ENCODE measurements at regions not wholly inside any gene's neighbourhood (a gene's known extent, or its start where the extent isn't known, plus 50 kb on each side); places are given as distances from the start of the nearest gene placed in this dataset.

- H3K9me2 ChIP-seq (replicated peaks; ENCODE audit: insufficient read depth, low read length) = no peaks in the 10 kb centered on the region
- no peaks in the 10 kb centered on the region for H3K9me3 ChIP-seq (ENCODE audit: insufficient read depth, low read length)
- H3K9ac ChIP-seq (ENCODE audit: low read length) = no peak overlapping the region
- H3K36me3 ChIP-seq (ENCODE audit: low read length) = no peaks in the 10 kb centered on the region
- no peak overlapping the region for H3K27ac ChIP-seq (ENCODE audit: low read depth, low read length)
- H4K20me1 ChIP-seq (ENCODE audit: low read depth, low read length) = no peaks in the 10 kb centered on the region
- no peak overlapping the region for H2AFZ ChIP-seq (ENCODE audit: low read depth, low read length, severe bottlenecking)
- H3F3A ChIP-seq (ENCODE audit: insufficient read depth) = no peaks in the 10 kb centered on the region
- TF ChIP-seq EZH2phosphoT487 (conservative IDR thresholded peaks at IDR 0.05; ENCODE audit: low read length) (no peak), CTCF (IDR thresholded peaks at IDR 0.05; ENCODE audit: insufficient read depth, low read length, poor library complexity, severe bottlenecking) (no peak)
- H3K79me2 ChIP-seq (ENCODE audit: insufficient read depth, low read length) = no peaks in the 10 kb centered on the region
- H3K4me3 ChIP-seq (ENCODE audit: insufficient read depth, low read length, poor library complexity, severe bottlenecking) = no peak overlapping the region
- H3K4me2 ChIP-seq (ENCODE audit: low read depth, low read length, poor library complexity, severe bottlenecking) = no peak overlapping the region
- H3K27me3 ChIP-seq (ENCODE audit: low read length) = no peaks in the 10 kb centered on the region
Measured at GRCh38 chr20:60901831-60902230, 350.2 kb upstream of the CDH4 start.

GRCh38 chr20:60903325-60903971 lies 348.6 kb upstream of the CDH4 start:
- H3K4me2 ChIP-seq (ENCODE audit: low read depth, low read length, poor library complexity, severe bottlenecking) = no peak overlapping the region
- no peaks in the 10 kb centered on the region for H3K27me3 ChIP-seq (ENCODE audit: low read length)
- H3K36me3 ChIP-seq (ENCODE audit: low read length) = no peaks in the 10 kb centered on the region
- no peak overlapping the region for H2AFZ ChIP-seq (ENCODE audit: low read depth, low read length, severe bottlenecking)
- H3K9me3 ChIP-seq (ENCODE audit: insufficient read depth, low read length) = no peaks in the 10 kb centered on the region
- TF ChIP-seq EZH2phosphoT487 (conservative IDR thresholded peaks at IDR 0.05; ENCODE audit: low read length) = no peak
- TF ChIP-seq CTCF (IDR thresholded peaks at IDR 0.05; ENCODE audit: insufficient read depth, low read length, poor library complexity, severe bottlenecking) = no peak
- H3K4me3 ChIP-seq (ENCODE audit: insufficient read depth, low read length, poor library complexity, severe bottlenecking) = no peak overlapping the region
- no peaks in the 10 kb centered on the region for H3F3A ChIP-seq (ENCODE audit: insufficient read depth)
- H3K9ac ChIP-seq (ENCODE audit: low read length) = no peak overlapping the region
- H3K27ac ChIP-seq (ENCODE audit: low read depth, low read length) = no peak overlapping the region
- H3K9me2 ChIP-seq (replicated peaks; ENCODE audit: insufficient read depth, low read length) = no peaks in the 10 kb centered on the region
- H3K79me2 ChIP-seq (ENCODE audit: insufficient read depth, low read length) = no peaks in the 10 kb centered on the region
- no peaks in the 10 kb centered on the region for H4K20me1 ChIP-seq (ENCODE audit: low read depth, low read length)

GRCh38 chr20:60904730-60905129 lies 347.3 kb upstream of the CDH4 start:
- H3K9me3 ChIP-seq (ENCODE audit: insufficient read depth, low read length) = no peaks in the 10 kb centered on the region
- no peaks in the 10 kb centered on the region for H3K27me3 ChIP-seq (ENCODE audit: low read length)
- H3K4me2 ChIP-seq (ENCODE audit: low read depth, low read length, poor library complexity, severe bottlenecking) = no peak overlapping the region
- no peak overlapping the region for H2AFZ ChIP-seq (ENCODE audit: low read depth, low read length, severe bottlenecking)
- H3K9ac ChIP-seq (ENCODE audit: low read length) = no peak overlapping the region
- no peaks in the 10 kb centered on the region for H3F3A ChIP-seq (ENCODE audit: insufficient read depth)
- no peaks in the 10 kb centered on the region for H4K20me1 ChIP-seq (ENCODE audit: low read depth, low read length)
- H3K79me2 ChIP-seq (ENCODE audit: insufficient read depth, low read length) = no peaks in the 10 kb centered on the region
- no peaks in the 10 kb centered on the region for H3K36me3 ChIP-seq (ENCODE audit: low read length)
- H3K9me2 ChIP-seq (replicated peaks; ENCODE audit: insufficient read depth, low read length) = no peaks in the 10 kb centered on the region
- no peak overlapping the region for H3K27ac ChIP-seq (ENCODE audit: low read depth, low read length)
- H3K4me3 ChIP-seq (ENCODE audit: insufficient read depth, low read length, poor library complexity, severe bottlenecking) = no peak overlapping the region
- TF ChIP-seq EZH2phosphoT487 (conservative IDR thresholded peaks at IDR 0.05; ENCODE audit: low read length) (no peak), CTCF (IDR thresholded peaks at IDR 0.05; ENCODE audit: insufficient read depth, low read length, poor library complexity, severe bottlenecking) (no peak)
